GM06990 (cell line): ENCODE measurements at regions not wholly inside any gene's neighbourhood (a gene's known extent, or its start where the extent isn't known, plus 50 kb on each side); places are given as distances from the start of the nearest gene placed in this dataset.

Experiments
- DNase-seq: peaks from one replicate; pipeline ENCODE4 v3.0.0-alpha.2; 2011; ENCODE audit not compliant: insufficient read length; ENCODE audit errors: extremely low read depth
- H3K27me3 ChIP-seq: replicated peaks from 2 replicates; pipeline ENCODE4 v1.6.0; 2011; ENCODE audit warnings: low read length; ENCODE audit not compliant: control insufficient read depth, insufficient read depth
- H3K36me3 ChIP-seq: 2 replicates; pipeline ENCODE4 v1.5.1; 2011; ENCODE audit warnings: low read length; ENCODE audit not compliant: control insufficient read depth, insufficient read depth
- H3K4me3 ChIP-seq: replicated peaks from 2 replicates; pipeline ENCODE4 v1.5.1; 2011; ENCODE audit warnings: low read depth, mild to moderate bottlenecking, control low read depth, low read length
- TF ChIP-seq, protein P1 (sequence below): IDR thresholded peaks from 2 replicates; pipeline ENCODE4 v1.5.1; 2011; ENCODE audit warnings: low read length, control low read depth, mild to moderate bottlenecking, inconsistent platforms; ENCODE audit not compliant: insufficient read depth, poor library complexity, severe bottlenecking

DNA sequence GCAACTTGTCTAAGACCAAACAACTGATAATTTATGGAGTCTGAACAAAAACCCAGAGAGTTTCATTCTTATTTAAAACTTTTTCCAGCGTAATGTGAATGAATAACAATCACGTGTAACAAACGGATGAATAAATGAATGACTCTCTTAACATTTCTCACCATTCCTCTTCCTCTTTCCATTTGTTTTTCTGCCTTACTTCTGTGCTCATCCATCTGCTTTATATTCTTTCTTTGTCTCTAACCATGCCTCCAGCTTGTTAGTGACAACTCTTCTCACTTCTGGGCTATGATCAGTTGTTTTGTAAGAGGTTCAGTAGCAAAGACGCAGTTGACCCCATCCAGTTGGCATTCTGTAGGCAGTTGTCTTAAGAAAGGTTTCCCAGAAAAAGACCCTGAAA lies 133.7 kb upstream of the MB21D2 start:
- H3K27me3 ChIP-seq: no peaks in the 10 kb centered on the region
- DNase-seq: no peak
- H3K36me3 ChIP-seq: no peaks in the 10 kb centered on the region
- H3K4me3 ChIP-seq: no peak overlapping the region
- TF ChIP-seq, protein P1, sequence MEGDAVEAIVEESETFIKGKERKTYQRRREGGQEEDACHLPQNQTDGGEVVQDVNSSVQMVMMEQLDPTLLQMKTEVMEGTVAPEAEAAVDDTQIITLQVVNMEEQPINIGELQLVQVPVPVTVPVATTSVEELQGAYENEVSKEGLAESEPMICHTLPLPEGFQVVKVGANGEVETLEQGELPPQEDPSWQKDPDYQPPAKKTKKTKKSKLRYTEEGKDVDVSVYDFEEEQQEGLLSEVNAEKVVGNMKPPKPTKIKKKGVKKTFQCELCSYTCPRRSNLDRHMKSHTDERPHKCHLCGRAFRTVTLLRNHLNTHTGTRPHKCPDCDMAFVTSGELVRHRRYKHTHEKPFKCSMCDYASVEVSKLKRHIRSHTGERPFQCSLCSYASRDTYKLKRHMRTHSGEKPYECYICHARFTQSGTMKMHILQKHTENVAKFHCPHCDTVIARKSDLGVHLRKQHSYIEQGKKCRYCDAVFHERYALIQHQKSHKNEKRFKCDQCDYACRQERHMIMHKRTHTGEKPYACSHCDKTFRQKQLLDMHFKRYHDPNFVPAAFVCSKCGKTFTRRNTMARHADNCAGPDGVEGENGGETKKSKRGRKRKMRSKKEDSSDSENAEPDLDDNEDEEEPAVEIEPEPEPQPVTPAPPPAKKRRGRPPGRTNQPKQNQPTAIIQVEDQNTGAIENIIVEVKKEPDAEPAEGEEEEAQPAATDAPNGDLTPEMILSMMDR: no peak

DNA sequence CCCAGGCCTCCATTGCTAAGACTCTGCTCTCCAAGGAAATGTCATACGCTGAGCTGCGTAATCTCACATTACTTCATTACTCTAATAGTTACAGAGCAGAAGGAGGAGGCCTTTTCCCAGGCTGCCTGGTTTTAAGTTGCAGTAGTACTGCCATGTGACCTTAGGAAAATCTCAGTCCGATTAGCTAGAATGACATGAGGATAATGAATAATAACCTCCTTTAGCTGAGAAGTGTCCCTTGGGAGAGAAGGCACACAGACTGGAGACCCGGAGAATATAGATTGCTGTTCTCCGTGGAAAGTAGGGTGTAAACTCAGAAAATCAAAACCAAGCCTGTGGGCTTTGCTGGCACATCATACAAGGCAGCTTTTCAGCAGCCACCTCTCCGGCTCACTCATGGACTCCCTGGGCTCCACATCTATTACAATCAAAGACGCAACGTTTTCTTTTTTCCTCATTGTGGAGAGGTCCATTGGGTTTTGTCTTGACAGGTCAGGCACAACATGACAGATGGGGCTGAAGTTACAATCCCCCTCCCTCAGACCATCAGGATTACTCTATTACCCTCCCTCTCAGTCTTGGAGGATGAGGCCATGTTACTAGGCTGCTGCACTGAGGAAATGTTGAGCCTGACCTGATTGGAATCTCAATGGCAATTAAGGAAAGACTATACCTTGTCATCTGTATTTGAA lies 134.8 kb upstream of the MB21D2 start:
- Histone ChIP-seq H3K36me3 (no peaks in the 10 kb centered on the region), H3K27me3 (no peaks in the 10 kb centered on the region), H3K4me3 (no peak overlapping the region)
- TF ChIP-seq, protein P1: no peak
- no peak for DNase-seq

DNA sequence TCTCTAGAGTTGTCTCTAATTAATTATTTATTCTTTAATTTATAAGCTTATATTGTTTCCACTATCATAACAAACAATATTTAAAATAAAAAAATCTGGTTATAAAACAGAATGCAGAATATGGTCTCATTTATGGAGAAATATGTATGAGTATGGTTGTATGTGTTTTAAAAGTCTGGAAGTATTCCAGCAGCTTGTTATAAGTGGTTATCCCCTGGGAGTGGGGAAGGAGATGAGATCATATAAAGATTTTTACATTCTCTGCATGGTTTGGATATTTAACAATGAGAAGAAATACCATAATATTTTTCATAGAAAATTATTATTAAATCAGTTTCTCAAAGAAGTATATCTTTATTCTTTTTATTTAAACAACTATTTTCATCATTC lies 135.4 kb upstream of the MB21D2 start:
- H3K4me3 ChIP-seq: no peak overlapping the region
- H3K36me3 ChIP-seq: no peaks in the 10 kb centered on the region
- no peaks in the 10 kb centered on the region for H3K27me3 ChIP-seq
- TF ChIP-seq, protein P1: no peak
- no peak for DNase-seq

DNA sequence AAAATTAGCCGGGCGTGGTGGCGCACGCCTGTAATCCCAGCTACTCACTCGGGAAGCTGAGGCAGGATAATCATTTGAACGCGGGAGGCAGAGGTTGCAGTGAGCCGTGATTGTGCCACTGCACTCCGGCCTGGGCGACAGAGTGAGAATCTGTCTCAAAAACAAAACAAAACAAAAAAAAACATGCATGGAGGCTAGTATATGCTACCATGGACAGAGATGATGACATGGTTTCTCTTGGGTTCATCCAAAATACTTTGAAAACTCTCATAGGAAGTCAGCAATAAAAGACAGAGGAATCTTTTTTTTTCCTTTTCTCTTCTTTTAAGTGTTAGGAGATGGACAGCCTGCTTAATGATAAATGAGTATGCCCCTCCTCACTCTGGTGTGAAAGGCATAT lies 137.7 kb upstream of the MB21D2 start:
- TF ChIP-seq, protein P1: no peak
- H3K27me3 ChIP-seq: no peaks in the 10 kb centered on the region
- H3K4me3 ChIP-seq: no peak overlapping the region
- no peak for DNase-seq
- no peaks in the 10 kb centered on the region for H3K36me3 ChIP-seq

DNA sequence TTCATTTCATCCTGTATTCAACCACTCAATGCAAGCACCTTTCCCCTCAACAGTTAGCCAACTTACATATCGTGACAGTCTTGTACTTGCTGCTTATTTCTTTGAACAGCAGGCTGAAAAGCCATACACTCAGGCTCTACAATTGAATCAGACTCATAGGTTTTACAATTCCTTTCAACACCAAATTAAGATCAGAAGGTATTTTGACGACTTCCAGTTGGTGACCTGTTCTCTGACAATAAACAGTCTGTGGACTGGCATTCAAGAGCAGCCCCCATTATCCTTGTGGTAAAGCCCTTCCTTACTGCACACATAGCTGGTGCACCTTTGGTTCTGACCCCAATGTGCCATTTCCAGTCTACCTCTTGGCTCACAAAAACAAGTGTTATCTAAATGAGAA lies 140.0 kb upstream of the MB21D2 start:
- DNase-seq: no peak
- Histone ChIP-seq H3K27me3 (no peaks in the 10 kb centered on the region), H3K4me3 (no peak overlapping the region), H3K36me3 (no peaks in the 10 kb centered on the region)
- TF ChIP-seq, protein P1: no peak
